HUES48 (cell line): ENCODE measurements at regions not wholly inside any gene's neighbourhood (a gene's known extent, or its start where the extent isn't known, plus 50 kb on each side); places are given as distances from the start of the nearest gene placed in this dataset.
"Not testable (repeated sequence)": the region's sequence is repeated elsewhere in the genome, so short reads cannot be mapped to it uniquely, and the experiment has no call there.

Experiments used
- H3K27ac ChIP-seq: one replicate; pipeline ENCODE4 v1.7.0; 2013; ENCODE audit warnings: low read depth, low read length, inconsistent platforms
- H3K27me3 ChIP-seq: 2 replicates; pipeline ENCODE4 v1.6.1; 2013; ENCODE audit warnings: mild to moderate bottlenecking, low read length; ENCODE audit not compliant: control insufficient read depth, insufficient read depth
- H3K36me3 ChIP-seq: 2 replicates; pipeline ENCODE4 v1.6.1; 2013; ENCODE audit warnings: low read length; ENCODE audit not compliant: control insufficient read depth, insufficient read depth
- H3K4me1 ChIP-seq: 2 replicates; pipeline ENCODE4 v1.6.1; 2013; ENCODE audit warnings: mild to moderate bottlenecking, low read length; ENCODE audit not compliant: control insufficient read depth, insufficient read depth
- H3K4me3 ChIP-seq: 2 replicates; pipeline ENCODE4 v1.5.1; 2013; ENCODE audit warnings: mild to moderate bottlenecking, low read depth, low read length
- H3K9ac ChIP-seq: 2 replicates; pipeline ENCODE4 v1.6.1; 2013; ENCODE audit warnings: mild to moderate bottlenecking, low read depth, low read length, moderate library complexity
- H3K9me3 ChIP-seq: 2 replicates; pipeline ENCODE4 v1.6.1; 2013; ENCODE audit warnings: low read length; ENCODE audit not compliant: control insufficient read depth, insufficient read depth

- no peaks in the 10 kb centered on the region for H3K36me3 ChIP-seq
- H3K9me3 ChIP-seq, result no peaks in the 10 kb centered on the region
- H3K9ac ChIP-seq, result no peak overlapping the region
- H3K27ac ChIP-seq, result no peak overlapping the region
- peaks cover 14% of the 10 kb centered on the region for H3K4me1 ChIP-seq
- no peaks in the 10 kb centered on the region for H3K27me3 ChIP-seq
- no peak overlapping the region for H3K4me3 ChIP-seq
These were observed 338.5 kb upstream of the ONECUT1 start for GRCh38 chr15:53128652-53129051.

GRCh38 chr15:53126144-53126543 lies 336.0 kb upstream of the ONECUT1 start:
- no peaks in the 10 kb centered on the region for H3K9me3 ChIP-seq
- no peak overlapping the region for H3K4me3 ChIP-seq
- H3K4me1 ChIP-seq, result peaks cover 11% of the 10 kb centered on the region
- no peak overlapping the region for H3K27ac ChIP-seq
- H3K9ac ChIP-seq, result no peak overlapping the region
- H3K36me3 ChIP-seq, result no peaks in the 10 kb centered on the region
- no peaks in the 10 kb centered on the region for H3K27me3 ChIP-seq

- Histone ChIP-seq H3K27ac (no peak overlapping the region), H3K9ac (no peak overlapping the region), H3K4me1 (no peaks in the 10 kb centered on the region), H3K4me3 (no peak overlapping the region), H3K27me3 (no peaks in the 10 kb centered on the region), H3K36me3 (no peaks in the 10 kb centered on the region), H3K9me3 (no peaks in the 10 kb centered on the region)
These were observed 332.7 kb upstream of the ONECUT1 start for GRCh38 chr15:53122818-53123217.

- H3K27ac ChIP-seq, H3K9me3 ChIP-seq: not testable (repeated sequence)
These were observed 326.8 kb upstream of the ONECUT1 start for GRCh38 chr15:53116915-53117314.

GRCh38 chr15:53116169-53116568 lies 326.0 kb upstream of the ONECUT1 start:
- H3K9me3 ChIP-seq, result no peaks in the 10 kb centered on the region
- H3K4me1 ChIP-seq, result peaks cover 12% of the 10 kb centered on the region
- no peak overlapping the region for H3K9ac ChIP-seq
- no peaks in the 10 kb centered on the region for H3K36me3 ChIP-seq
- H3K27ac ChIP-seq, result no peak overlapping the region
- H3K27me3 ChIP-seq, result no peaks in the 10 kb centered on the region
- no peak overlapping the region for H3K4me3 ChIP-seq

More at GRCh38 chr15:53116915-53117314, 326.8 kb upstream of the ONECUT1 start:
- H3K9ac ChIP-seq, H3K36me3 ChIP-seq, H3K4me3 ChIP-seq, H3K27me3 ChIP-seq, H3K4me1 ChIP-seq: not testable (repeated sequence)

DNA sequence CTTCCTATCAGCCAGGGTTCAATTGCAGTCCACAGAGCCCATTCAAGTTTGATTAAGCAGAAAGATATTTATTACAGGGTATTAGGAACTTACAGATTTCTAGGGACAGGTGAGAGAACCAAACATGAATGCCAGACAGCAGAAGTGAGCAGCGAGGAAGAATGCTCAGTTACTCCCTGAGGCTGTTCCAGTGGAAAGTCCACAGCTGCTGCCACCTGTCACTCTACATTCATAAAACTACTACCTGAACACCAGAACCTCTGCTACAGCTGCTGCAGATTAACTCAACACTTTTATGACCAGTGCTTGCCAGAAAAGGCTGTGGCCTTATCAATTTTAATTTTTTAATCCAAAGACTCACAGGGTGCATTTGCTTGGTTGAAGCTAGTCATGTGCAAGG lies 325.4 kb upstream of the ONECUT1 start:
- Histone ChIP-seq H3K4me3 (no peak overlapping the region), H3K9me3 (no peaks in the 10 kb centered on the region), H3K36me3 (no peaks in the 10 kb centered on the region), H3K4me1 (peaks cover 18% of the 10 kb centered on the region), H3K9ac (no peak overlapping the region), H3K27me3 (no peaks in the 10 kb centered on the region), H3K27ac (no peak overlapping the region)

DNA sequence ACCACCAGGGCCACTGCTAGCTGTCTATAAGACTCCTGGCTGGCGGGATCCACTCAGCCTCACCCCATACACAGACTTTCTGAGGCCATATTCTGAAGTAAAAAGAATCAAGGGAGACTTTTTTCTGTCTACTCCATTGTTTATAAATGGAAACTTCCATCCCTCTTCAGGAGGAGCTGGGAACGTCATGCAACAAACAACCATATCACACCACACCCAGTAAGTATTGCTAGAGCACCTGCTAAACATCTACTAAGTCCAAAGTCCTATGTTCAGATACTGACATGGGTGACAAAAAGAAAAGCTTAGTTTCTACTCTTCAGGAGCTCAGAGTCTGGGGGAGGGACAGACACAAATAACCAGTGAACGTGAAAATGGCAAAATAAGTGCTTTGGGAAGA lies 324.8 kb upstream of the ONECUT1 start:
- Histone ChIP-seq H3K9me3 (no peaks in the 10 kb centered on the region), H3K27ac (no peak overlapping the region), H3K36me3 (no peaks in the 10 kb centered on the region), H3K4me3 (no peak overlapping the region), H3K27me3 (no peaks in the 10 kb centered on the region), H3K4me1 (peaks cover 24% of the 10 kb centered on the region), H3K9ac (no peak overlapping the region)

GRCh38 chr15:53110999-53111398 lies 320.9 kb upstream of the ONECUT1 start:
- Histone ChIP-seq H3K4me1 (peaks cover 24% of the 10 kb centered on the region), H3K9me3 (no peaks in the 10 kb centered on the region), H3K4me3 (no peak overlapping the region)

GRCh38 chr15:53108319-53108718 lies 318.2 kb upstream of the ONECUT1 start:
- peaks cover 24% of the 10 kb centered on the region for H3K4me1 ChIP-seq
- no peak overlapping the region for H3K9ac ChIP-seq
- H3K4me3 ChIP-seq, result no peak overlapping the region
- no peaks in the 10 kb centered on the region for H3K27me3 ChIP-seq
- H3K27ac ChIP-seq, result no peak overlapping the region
- no peaks in the 10 kb centered on the region for H3K36me3 ChIP-seq
- H3K9me3 ChIP-seq, result no peaks in the 10 kb centered on the region

More at GRCh38 chr15:53110999-53111398, 320.9 kb upstream of the ONECUT1 start:
- Histone ChIP-seq H3K27me3 (no peaks in the 10 kb centered on the region), H3K9ac (no peak overlapping the region), H3K36me3 (no peaks in the 10 kb centered on the region), H3K27ac (peak overlapping the region; percentile 45)

DNA sequence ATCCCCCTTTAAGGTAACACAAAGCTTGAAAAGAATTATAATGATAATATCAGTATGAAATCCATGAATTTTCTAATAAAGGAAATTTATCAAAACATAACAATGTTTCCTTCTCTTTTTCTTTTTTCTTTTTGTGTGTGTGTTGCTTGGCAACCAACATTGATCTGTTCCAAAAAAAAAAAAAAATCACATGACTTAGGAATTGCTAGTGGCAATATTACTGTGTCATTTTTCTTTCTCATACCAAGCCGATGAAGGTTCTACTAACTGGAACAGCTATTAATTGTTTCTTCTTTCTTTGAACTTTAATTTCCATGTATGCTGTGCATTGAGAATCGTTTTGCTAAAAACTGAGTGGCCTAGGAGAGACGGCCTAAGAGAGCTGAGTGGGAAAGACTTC lies 317.7 kb upstream of the ONECUT1 start:
- Histone ChIP-seq H3K4me1 (peaks cover 24% of the 10 kb centered on the region), H3K36me3 (no peaks in the 10 kb centered on the region), H3K27me3 (no peaks in the 10 kb centered on the region), H3K4me3 (no peak overlapping the region), H3K27ac (no peak overlapping the region), H3K9ac (no peak overlapping the region), H3K9me3 (no peaks in the 10 kb centered on the region)

GRCh38 chr15:53106505-53107286 lies 316.6 kb upstream of the ONECUT1 start:
- Histone ChIP-seq H3K27ac (no peak overlapping the region), H3K4me3 (no peak overlapping the region), H3K9me3 (no peaks in the 10 kb centered on the region)

More at GRCh38 chr15:53106505-53107286, 316.6 kb upstream of the ONECUT1 start:
- Histone ChIP-seq H3K9ac (no peak overlapping the region), H3K36me3 (no peaks in the 10 kb centered on the region), H3K27me3 (no peaks in the 10 kb centered on the region), H3K4me1 (peaks cover 18% of the 10 kb centered on the region)
